Sciatic nerve (tissue), 2 donors: ENCODE measurements at regions not wholly inside any gene's neighbourhood (a gene's known extent, or its start where the extent isn't known, plus 50 kb on each side); places are given as distances from the start of the nearest gene placed in this dataset.
"Not testable (repeated sequence)": the region's sequence is repeated elsewhere in the genome, so short reads cannot be mapped to it uniquely, and the experiment has no call there.

ENCODE experiments used
- ATAC-seq: fragments of 200-7000 bp; cut with Tn5 transposase; one replicate; pipeline ENCODE4 v1.9.1; 2020; ENCODE audit warnings: mild to moderate bottlenecking, moderate library complexity
- DNase-seq: peaks from one replicate; pipeline ENCODE4 v3.0.0-alpha.2; 2020; ENCODE audit warnings: low spot score
- intact Hi-C: fragments of 100-400 bp; cut with DNase I; formaldehyde crosslinking; loops from one replicate; pipeline ENCODE4 v1.14.2; 2022
- donor health status: DM: no; HTN: no; CAD: no.
- donor health status: DM: no; HTN: no; CAD: no.

- no peak for DNase-seq
- intact Hi-C loops = no loop called here
- no peak for ATAC-seq
Observed at GRCh38 chr2:76202866-76203265, 492.2 kb upstream of the GCFC2 start.

GRCh38 chr2:76197842-76198448 lies 487.2 kb upstream of the GCFC2 start:
- intact Hi-C loops = no loop called here
- no peak for ATAC-seq
- peak; percentile 73 for DNase-seq

- no peak for DNase-seq
- intact Hi-C loops = no loop called here
- no peak for ATAC-seq
Observed at GRCh38 chr2:76197428-76197827, 486.7 kb upstream of the GCFC2 start.

- intact Hi-C loops = no loop called here
- DNase-seq = no peak
- no peak for ATAC-seq
Observed at GRCh38 chr2:76194031-76194775, 483.5 kb upstream of the GCFC2 start.

- DNase-seq (no peak), ATAC-seq (no peak)
- intact Hi-C loops = no loop called here
Observed at GRCh38 chr2:76193089-76193488, 482.4 kb upstream of the GCFC2 start.

- DNase-seq (no peak), ATAC-seq (no peak)
- intact Hi-C loops = no loop called here
Observed at GRCh38 chr2:76188334-76189008, 477.8 kb upstream of the GCFC2 start.

- DNase-seq (no peak), ATAC-seq (no peak)
- intact Hi-C loops = no loop called here
Observed at GRCh38 chr2:76187415-76187814, 476.7 kb upstream of the GCFC2 start.

- ATAC-seq = no peak
- intact Hi-C loops = no loop called here
- no peak for DNase-seq
Observed at GRCh38 chr2:76180676-76181075, 470.0 kb upstream of the GCFC2 start.

- ATAC-seq = no peak
- intact Hi-C loops = no loop called here
- DNase-seq = no peak
Observed at GRCh38 chr2:76178610-76179009, 467.9 kb upstream of the GCFC2 start.

GRCh38 chr2:76175295-76175694 lies 464.6 kb upstream of the GCFC2 start:
- no peak for ATAC-seq

GRCh38 chr2:76174505-76174904 lies 463.8 kb upstream of the GCFC2 start:
- no peak for ATAC-seq
- intact Hi-C loops = no loop called here
- DNase-seq = no peak

More at GRCh38 chr2:76175295-76175694, 464.6 kb upstream of the GCFC2 start:
- DNase-seq = no peak
- intact Hi-C loops = no loop called here

GRCh38 chr2:76173206-76173605 lies 462.5 kb upstream of the GCFC2 start:
- intact Hi-C loops, ATAC-seq, DNase-seq: not testable (repeated sequence)

- DNase-seq, ATAC-seq, intact Hi-C loops: not testable (repeated sequence)
Observed at GRCh38 chr2:76172154-76172595, 461.5 kb upstream of the GCFC2 start.

- intact Hi-C loops = no loop called here
- no peak for DNase-seq
- no peak for ATAC-seq
Observed at GRCh38 chr2:76170856-76171255, 460.1 kb upstream of the GCFC2 start.

GRCh38 chr2:76170009-76170384 lies 459.3 kb upstream of the GCFC2 start:
- DNase-seq (no peak), ATAC-seq (no peak)
- intact Hi-C loops = no loop called here

GRCh38 chr2:76169276-76170008 lies 458.7 kb upstream of the GCFC2 start:
- DNase-seq (no peak), ATAC-seq (no peak)
- intact Hi-C loops = no loop called here

GRCh38 chr2:76163860-76164259 lies 453.1 kb upstream of the GCFC2 start:
- intact Hi-C loops = no loop called here
- ATAC-seq = no peak

GRCh38 chr2:76160670-76161069 lies 450.0 kb upstream of the GCFC2 start:
- ATAC-seq = no peak
- DNase-seq = no peak
- intact Hi-C loops = no loop called here

More at GRCh38 chr2:76163860-76164259, 453.1 kb upstream of the GCFC2 start:
- no peak for DNase-seq

- no peak for DNase-seq
- no peak for ATAC-seq
- intact Hi-C loops = no loop called here
Observed at GRCh38 chr2:76159042-76159648, 448.4 kb upstream of the GCFC2 start.
